HS-27A (cell line): ENCODE measurements at regions not wholly inside any gene's neighbourhood (a gene's known extent, or its start where the extent isn't known, plus 50 kb on each side); places are given as distances from the start of the nearest gene placed in this dataset.

Experiments
- DNase-seq: peaks from one replicate; pipeline ENCODE4 v3.0.0-alpha.2; 2012; ENCODE audit warnings: low read depth, missing footprints

- DNase-seq: no peak
Observed at GRCh38 chr14:87732562-87732961, 260.4 kb downstream of the GALC start.

- no peak for DNase-seq
Observed at GRCh38 chr14:87725318-87725717, 267.7 kb downstream of the GALC start.

- no peak for DNase-seq
Observed at GRCh38 chr14:87712396-87713090, 280.4 kb downstream of the GALC start.

GRCh38 chr14:87705439-87705896 is 287.5 kb downstream of the GALC start:
- DNase-seq: no peak

GRCh38 chr14:87698481-87698880 is 294.5 kb downstream of the GALC start:
- DNase-seq: no peak

- no peak for DNase-seq
Observed at GRCh38 chr14:87696485-87696884, 296.5 kb downstream of the GALC start.

- DNase-seq: no peak
Observed at GRCh38 chr14:87691042-87691881, 301.7 kb downstream of the GALC start.

- DNase-seq: no peak
Observed at GRCh38 chr14:87690076-87690613, 302.8 kb downstream of the GALC start.

GRCh38 chr14:87688524-87688923 is 304.5 kb downstream of the GALC start:
- no peak for DNase-seq

- DNase-seq: no peak
Observed at GRCh38 chr14:87687420-87687819, 305.6 kb downstream of the GALC start.

GRCh38 chr14:87686746-87687145 is 306.2 kb downstream of the GALC start:
- no peak for DNase-seq

- no peak for DNase-seq
Observed at GRCh38 chr14:87679866-87680265, 313.1 kb downstream of the GALC start.

- no peak for DNase-seq
Observed at GRCh38 chr14:87678624-87679023, 314.4 kb downstream of the GALC start.

GRCh38 chr14:87676814-87677437 is 316.1 kb downstream of the GALC start:
- DNase-seq: no peak

GRCh38 chr14:87667659-87668058 is 325.3 kb downstream of the GALC start:
- no peak for DNase-seq

- DNase-seq: no peak
Observed at GRCh38 chr14:87656315-87656714, 336.7 kb downstream of the GALC start.

GRCh38 chr14:87652278-87652677 is 340.7 kb downstream of the GALC start:
- DNase-seq: no peak

- no peak for DNase-seq
Observed at GRCh38 chr14:87644689-87645088, 348.3 kb downstream of the GALC start.

- no peak for DNase-seq
Observed at GRCh38 chr14:87643005-87643404, 350.0 kb downstream of the GALC start.

GRCh38 chr14:87640553-87640952 is 352.4 kb downstream of the GALC start:
- no peak for DNase-seq

- no peak for DNase-seq
Observed at GRCh38 chr14:87638196-87638595, 354.8 kb downstream of the GALC start.

- DNase-seq: no peak
Observed at GRCh38 chr14:87635442-87635841, 357.5 kb downstream of the GALC start.

- DNase-seq: no peak
Observed at GRCh38 chr14:87632796-87633195, 360.2 kb downstream of the GALC start.
